NCI-H226 (cell line): ENCODE measurements at regions not wholly inside any gene's neighbourhood (a gene's known extent, or its start where the extent isn't known, plus 50 kb on each side); places are given as distances from the start of the nearest gene placed in this dataset.

Experiments
- DNase-seq: peaks from one replicate; pipeline ENCODE4 v3.0.0-alpha.2; 2015

GRCh38 chr9:105023788-105024187 is 95.8 kb upstream of the ABCA1 start:
- no peak for DNase-seq

- DNase-seq: no peak
Observed at GRCh38 chr9:105024529-105024928, 96.6 kb upstream of the ABCA1 start.

DNA sequence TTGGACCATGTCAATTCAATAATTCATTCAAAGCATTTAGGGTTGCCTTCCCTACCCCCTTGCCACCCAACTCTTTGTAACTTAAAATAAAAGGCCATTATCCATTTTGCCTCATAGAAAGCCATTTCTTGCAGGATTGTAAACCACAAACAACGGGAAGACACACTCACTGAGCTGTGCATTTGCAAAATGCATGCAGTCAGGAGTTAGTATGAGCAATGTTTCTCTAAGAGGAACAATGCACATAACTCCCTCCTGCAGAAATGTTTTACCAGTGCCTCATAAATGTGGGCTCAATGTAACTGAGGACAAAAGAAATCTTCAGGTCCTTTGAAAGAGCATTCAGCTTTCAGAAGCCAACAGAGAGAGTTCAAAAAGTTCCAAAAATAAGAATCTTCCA is 98.5 kb upstream of the ABCA1 start:
- DNase-seq: no peak

DNA sequence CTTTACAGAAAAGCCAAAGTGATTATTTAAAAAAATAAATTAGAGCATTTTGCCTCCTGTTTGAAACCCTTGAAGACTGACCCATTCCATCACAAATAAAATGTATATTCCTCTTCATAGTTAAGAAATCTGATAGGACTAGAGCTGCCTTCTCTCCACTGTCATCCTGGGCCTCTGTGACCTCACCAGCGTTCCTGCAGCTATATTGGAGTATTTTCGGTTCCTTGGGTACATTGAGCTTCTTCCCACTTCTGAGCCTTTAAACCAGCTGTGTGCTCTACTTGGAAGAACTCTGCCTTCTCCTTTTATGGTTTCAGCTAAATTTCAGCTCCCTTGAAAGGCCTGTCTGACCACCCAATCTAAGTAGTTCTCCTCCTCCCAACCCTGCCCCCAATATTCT is 99.1 kb upstream of the ABCA1 start:
- no peak for DNase-seq

- no peak for DNase-seq
Observed at GRCh38 chr9:105030285-105030684, 102.3 kb upstream of the ABCA1 start.

- no peak for DNase-seq
Observed at GRCh38 chr9:105037139-105037538, 109.2 kb upstream of the ABCA1 start.

GRCh38 chr9:105038051-105038450 is 110.1 kb upstream of the ABCA1 start:
- no peak for DNase-seq

DNA sequence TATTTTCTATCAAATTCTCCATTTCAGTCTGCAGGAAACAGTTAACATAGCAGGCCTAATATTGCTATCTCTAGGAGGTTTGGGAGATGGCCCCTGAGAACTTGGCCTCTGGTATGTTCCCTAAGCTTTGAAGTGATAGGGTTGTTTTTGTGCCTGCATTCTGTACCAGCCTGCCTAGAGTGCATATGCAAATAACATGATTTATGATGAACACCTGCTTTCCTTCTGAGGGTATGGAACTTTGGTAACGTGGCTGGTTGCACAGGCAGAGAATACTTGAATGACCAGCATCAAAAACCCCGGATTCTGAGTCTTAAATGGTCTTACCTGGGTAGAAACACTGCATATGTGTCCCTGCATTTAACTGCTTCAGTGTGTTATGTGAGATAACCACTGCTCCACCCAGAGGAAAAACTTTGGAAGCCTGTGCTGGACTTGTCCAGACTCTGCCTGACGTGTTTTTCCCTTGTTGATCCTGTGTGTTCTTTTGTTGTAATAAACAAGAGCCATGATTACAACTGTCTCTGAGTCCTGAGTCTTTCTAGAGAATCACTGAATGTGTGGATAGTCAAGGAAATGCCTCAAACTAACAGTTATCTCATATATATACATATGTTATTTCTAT is 111.3 kb upstream of the ABCA1 start:
- DNase-seq: no peak

DNA sequence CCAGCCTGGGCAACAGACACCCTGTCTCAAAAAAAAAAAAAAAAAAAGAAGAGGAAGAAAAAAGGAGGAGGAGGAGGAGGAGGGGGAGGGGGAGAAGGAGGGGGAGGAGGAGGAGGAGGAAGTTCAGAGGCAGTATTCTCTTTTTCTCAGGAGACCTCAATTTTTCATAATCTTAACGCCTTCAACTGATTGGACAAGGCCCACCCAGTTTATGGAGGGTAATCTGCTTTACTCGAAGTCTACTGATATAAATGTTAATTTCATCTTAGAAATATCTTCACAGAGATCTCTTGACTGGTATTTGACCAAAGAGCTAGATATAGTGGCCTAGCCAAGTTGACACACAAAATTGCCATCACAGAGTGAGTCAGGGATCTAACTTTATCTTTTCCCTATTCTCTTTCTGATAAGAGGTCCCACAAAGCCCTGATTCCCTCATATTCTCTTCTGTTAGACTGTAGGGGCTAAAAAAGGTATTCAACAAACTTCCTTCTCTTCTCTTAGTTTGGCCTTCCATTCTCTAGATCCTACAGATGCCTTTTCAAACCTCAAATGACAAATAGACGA is 115.5 kb upstream of the ABCA1 start:
- DNase-seq: no peak

DNA sequence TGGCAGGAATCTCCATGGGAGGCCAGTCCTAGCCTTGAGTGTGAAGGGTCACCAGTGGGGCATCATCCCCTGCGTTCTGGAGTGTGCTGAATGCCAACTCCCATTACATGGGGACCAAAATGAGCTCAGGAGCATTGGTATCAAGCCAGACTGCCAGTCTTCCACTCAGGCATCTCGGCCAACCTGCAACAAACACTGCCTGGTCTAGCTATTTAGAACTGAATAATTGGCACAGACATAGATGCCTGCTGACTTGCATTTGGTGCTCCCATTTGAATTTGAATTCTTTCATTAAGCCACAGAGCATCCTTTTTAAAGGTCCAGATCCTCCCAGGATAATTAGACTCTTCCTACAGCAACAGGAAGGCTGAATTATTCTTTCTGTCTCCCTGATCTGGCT is 116.6 kb upstream of the ABCA1 start:
- DNase-seq: no peak

DNA sequence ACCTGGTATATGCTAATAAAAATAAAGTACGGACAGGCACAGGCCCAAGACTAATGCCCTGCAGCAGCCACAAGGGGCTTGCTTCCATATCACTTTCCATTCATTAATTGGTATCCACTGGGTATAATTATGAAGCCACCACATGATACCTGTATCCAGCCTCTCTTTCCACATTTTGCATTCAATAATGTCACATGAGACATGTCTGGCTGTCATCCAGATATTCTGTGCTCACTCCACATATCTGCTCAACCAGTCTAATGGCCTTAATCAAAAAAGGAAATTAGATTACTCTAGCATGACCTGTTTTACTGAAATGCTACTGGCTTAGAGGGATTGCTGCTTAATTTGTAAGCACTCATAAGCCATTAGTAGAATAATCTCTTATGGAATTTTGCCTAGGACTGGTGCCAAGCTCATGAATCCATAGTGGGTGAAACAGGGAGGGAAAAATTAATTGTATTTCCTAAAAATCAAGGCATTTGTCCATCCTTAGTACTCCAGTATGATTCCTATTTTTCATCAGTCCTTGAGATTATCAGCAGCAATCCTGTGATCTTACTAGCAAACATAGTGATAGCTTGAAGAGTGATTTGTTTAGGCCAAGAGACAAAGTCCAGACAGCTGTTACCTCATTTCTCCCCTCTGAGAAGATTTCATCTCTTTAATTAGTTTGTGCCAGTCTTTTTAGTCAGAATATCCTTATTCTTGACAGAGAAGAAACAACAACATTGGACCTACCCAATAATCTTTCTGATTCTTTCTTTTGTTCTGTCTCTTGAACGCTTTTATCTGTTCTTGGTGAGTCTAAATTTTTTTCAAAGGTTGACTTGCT is 119.2 kb upstream of the ABCA1 start:
- DNase-seq: no peak

GRCh38 chr9:105047742-105048041 is 119.7 kb upstream of the ABCA1 start:
- DNase-seq: no peak

GRCh38 chr9:105048331-105048730 is 120.4 kb upstream of the ABCA1 start:
- DNase-seq: no peak

- DNase-seq: peak; percentile 72
Observed at GRCh38 chr9:105050296-105050695, 122.3 kb upstream of the ABCA1 start.

- DNase-seq: no peak
Observed at GRCh38 chr9:105051897-105052296, 123.9 kb upstream of the ABCA1 start.

GRCh38 chr9:105052346-105052745 is 124.4 kb upstream of the ABCA1 start:
- no peak for DNase-seq

DNA sequence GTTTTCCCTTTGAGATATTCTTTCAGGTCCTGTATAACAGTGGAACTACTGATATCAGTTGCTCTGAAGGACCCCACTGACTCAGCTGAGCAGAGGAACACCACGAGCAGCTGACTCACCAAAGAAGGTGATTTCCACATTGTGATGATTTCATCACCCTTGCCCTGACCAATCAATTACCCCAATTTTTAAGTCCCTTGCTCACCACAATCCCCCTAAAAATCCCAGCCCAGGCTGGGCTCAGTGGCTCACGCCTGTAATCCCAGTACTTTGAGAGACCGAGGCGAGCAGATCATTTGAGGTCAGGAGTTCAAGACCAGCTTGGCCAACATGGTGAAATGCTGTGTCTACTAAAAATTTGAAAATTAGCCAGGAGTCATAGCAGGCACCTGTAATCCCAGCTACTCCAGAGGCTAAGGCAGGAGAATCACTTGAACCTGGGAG is 125.3 kb upstream of the ABCA1 start:
- DNase-seq: peak; percentile 93

GRCh38 chr9:105054491-105054890 is 126.5 kb upstream of the ABCA1 start:
- peak; percentile 61 for DNase-seq

DNA sequence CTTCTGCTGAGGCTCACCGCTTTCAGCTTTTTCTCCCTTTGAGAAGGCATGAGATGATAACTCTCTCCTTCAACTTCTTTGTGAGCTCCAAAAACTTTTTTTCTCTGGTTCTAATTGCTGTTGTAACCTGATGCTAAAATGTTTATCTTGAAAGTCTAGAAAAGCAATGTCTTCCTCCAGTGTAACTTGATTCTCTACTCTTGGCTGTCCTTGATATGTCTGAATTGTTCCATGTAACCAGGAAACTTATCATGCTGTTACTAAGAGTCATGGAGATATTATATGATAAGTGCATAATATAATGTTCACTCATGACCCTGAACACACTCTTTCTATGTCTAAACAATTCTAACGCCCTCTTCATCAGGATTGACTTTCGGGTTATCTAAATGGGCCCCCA is 128.0 kb upstream of the ABCA1 start:
- DNase-seq: no peak

DNA sequence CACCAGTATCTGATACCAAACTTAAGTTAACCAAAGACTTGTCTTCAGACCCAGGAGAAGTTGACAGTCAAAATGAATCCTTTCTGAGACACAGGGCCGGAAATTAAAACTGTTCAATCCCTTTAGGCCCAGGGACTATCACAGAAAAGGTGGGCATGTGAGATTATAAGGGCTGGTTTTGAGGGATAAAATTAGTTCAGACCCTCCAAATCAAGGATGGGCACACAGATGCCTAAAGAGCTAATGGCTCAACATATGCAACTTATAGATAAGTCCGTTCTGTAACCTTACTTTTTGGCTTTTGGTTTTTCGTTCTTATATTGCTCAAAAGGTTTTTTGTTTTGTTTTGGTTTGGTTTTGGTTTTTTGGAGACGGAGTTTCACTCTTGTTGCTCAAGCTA is 129.6 kb upstream of the ABCA1 start:
- DNase-seq: no peak

DNA sequence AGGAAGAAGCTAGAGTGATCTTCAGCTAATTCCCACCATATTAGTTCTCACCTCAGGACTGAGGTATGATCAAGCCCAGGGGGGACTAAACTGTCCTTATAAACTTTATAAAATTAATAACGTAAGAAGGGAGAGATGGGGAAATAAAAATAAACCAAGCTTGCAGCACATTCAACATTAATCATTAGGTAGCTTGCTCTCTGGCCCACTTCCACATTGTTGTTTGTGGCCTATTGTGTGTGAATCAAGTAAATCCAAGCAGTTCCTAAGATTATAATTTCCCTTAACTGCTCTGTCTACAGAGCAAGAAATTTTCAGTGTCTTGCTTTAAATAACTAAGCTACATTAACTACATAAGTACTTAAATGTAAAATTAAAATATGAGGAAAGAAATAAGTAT is 131.3 kb upstream of the ABCA1 start:
- DNase-seq: no peak

DNA sequence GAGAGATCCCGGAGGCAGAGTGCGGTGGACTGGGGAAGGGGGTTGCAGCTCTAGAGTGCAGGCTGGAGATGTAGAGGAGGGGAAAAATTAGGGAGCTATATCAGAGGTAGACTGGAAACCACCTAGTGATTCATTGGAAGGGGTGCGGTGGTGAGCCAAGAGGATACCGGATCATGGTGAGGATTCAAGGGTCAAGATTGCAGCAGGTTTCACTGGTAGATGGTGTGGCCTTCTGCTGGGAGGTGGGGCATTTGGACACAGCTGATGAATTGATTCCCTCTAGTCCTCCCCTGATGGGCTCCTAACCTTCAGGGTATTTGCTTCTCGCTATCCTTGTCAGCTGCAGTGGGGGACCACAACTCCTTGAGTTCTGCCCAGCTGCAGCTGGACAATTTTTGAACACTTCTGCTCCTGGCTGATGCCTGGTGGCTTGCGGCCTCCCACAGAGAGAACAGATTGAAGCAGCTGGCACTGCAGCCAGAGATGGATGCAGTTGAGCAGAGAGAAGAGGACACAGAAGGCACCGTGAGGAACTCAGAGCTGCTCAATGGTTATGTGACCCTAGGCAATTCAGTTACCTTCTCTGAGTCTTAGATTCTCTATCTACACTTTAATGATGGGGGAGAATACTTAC is 134.4 kb upstream of the ABCA1 start:
- no peak for DNase-seq

DNA sequence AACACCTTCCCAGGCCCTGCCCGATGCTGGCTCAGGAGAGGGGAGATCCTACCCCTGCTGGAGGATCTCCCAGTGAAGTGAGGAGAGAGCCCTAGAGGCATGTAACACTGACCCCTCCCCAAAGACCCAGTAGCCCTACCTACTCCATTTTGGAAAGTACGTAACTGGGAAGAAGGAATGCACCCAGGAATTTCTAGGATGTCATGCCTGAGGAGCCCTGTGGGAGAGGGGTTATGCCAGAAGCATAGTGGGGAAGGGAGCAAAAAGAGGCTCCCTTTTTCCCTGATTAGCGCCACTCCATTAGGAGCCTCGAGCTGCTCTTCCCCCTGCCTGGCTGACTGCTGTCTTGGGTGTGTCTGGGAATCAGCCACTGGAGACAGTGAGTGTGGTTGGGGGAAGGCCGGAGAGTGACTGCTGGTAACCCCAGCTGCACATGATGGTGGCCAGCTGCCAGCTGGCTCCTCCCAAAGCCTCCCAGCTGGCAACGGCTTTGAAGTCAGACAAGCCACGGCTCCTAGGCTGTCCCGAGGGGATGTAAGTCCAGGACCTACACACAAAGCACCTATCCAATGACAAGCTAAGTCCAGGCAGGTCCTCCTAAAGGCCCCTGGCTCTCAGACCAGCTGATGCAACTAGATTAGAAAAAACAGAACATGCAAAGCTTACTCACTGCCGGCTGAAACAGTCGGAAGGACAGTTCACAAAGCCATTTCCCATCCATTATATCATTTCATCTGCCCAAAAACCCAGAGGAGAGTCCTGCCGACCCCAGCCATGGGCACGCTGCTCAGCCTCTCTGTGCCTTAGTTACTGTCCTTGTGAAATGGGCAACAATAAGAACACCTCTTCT is 136.5 kb upstream of the ABCA1 start:
- peak; percentile 90 for DNase-seq
